GM12872 (cell line): ENCODE measurements at regions not wholly inside any gene's neighbourhood (a gene's known extent, or its start where the extent isn't known, plus 50 kb on each side); places are given as distances from the start of the nearest gene placed in this dataset.

Source experiments
- CTCF ChIP-seq: IDR thresholded peaks from 3 replicates; pipeline ENCODE4 v1.5.1; 2011; ENCODE audit warnings: low read depth, mild to moderate bottlenecking, low read length, moderate library complexity; ENCODE audit not compliant: insufficient read depth

DNA sequence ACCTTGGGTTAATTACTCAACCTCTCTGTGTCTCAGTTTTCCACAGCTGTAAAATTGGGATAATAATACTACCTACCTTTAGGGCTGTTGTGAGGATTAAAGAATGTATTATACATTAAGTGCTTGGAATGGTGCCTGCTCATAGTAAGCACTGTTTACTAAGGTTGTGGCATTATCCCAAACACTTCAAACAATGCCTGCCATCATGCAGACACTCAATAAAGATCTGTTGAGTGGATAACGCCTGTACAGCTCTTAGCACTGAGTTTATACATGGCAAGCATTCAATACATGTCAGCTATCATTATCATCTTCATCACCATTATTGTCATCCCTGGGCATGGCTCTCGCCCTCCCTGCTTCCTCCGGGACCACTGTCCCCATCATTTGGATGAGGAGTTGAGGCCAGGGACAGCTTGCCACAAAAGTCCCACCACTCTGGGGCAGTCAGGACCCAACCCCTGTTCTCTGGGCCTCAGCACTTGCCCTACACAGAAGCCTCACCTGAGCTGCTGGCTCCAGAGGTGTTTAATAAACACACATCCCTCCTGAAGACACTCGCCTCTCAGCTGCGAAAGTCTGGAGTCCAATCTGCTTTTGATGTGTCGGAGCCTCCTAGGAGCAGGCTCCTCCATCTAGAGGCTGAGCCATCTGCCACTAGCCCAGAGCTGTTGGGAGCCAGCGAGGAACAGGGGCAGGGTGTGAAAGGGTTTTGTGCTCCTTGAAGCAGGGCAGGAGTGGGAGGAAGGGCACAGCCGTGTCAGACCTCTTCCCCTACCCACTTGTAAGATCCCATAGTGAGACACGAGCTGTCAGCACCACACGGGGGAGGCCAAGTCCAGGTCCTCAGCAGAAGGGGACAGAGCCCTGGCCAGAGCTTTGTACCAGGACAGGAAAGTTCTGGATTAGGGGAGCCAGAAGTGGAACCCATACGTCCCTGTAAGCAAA lies 80.9 kb upstream of the ZC3H12A start:
- no peak for TF ChIP-seq CTCF

DNA sequence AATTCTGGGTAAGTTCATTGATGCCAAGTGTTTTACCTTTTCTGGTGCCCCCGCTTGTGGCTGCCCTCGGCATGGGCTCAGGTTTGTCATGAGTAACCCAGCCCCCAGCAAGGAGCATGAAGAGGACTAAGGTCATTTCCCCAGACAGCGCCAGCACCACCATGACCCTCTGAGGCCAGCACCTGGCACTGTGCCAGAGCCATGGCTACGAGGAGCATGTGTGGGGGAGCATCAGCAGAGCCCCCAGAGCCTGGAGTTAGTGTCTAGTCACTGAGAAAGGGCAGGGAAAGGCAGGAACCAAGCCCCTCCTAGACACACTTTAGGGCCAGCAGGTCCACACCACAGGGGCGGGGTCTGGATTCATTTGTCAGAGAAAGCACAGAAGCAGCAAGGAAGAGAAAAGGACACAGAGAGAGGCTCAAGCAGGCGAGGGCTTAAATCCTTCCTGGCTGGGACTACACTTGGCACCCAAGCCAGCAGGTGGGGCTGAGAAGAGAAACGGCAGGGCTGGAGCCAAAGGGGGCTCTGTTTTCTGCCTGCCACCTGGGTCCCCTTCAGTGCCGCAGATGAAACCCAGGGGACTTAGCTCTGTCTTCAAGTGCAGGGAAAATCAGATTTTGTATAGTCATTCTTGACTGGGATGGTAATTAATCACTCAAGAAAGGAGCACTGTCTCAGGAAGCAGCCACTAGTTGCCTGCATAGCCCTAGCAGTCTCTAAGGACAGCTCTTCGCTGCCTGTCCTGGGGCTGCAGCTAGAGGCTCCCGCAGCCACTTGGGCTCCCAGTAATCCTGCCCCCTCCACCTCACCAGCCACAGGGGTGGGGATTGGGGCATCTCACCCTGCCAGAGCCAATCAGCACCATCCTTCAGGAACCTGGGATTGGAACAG lies 79.6 kb upstream of the ZC3H12A start:
- no peak for TF ChIP-seq CTCF

DNA sequence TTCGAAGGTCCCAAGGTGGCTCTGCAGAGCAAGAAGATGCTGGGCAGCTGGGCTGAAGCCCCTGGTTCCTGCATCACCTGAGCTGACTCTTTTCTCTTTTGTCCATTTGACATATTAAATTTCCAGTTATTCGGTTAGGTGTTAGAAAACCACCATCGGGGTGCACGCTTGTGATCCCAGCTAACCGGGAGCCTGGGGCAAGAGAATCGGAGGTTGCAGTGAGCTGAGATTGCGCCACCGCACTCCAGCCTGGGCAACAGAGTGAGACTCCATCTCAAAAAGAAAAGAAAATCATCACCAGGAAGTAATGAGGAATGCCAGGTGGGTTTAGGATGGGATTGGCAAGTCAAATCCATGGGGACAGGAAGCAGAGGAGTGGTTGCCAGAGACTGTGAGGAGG lies 76.3 kb upstream of the ZC3H12A start:
- TF ChIP-seq CTCF = no peak

DNA sequence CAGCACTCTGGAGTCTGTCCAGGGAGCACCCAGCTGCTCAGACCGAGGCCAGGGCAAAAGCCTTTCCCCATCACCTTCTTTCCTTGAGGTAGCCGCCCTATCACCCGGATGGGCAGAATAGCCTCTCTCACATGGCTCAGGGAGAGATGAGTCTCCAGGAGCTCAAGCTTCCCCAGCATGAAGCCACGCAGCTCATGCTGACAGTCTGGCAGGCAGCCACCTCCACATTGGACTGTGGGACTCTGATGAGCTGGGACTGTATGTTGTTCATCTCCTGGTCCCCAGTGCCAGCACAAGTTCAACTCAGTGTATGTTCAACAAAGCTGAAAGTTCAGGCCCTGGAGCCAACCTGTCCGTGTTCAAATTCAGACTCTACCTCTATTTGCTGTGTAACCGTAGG lies 75.2 kb upstream of the ZC3H12A start:
- no peak for TF ChIP-seq CTCF

GRCh38 chr1:37399830-37400464 lies 74.4 kb upstream of the ZC3H12A start:
- no peak for TF ChIP-seq CTCF

DNA sequence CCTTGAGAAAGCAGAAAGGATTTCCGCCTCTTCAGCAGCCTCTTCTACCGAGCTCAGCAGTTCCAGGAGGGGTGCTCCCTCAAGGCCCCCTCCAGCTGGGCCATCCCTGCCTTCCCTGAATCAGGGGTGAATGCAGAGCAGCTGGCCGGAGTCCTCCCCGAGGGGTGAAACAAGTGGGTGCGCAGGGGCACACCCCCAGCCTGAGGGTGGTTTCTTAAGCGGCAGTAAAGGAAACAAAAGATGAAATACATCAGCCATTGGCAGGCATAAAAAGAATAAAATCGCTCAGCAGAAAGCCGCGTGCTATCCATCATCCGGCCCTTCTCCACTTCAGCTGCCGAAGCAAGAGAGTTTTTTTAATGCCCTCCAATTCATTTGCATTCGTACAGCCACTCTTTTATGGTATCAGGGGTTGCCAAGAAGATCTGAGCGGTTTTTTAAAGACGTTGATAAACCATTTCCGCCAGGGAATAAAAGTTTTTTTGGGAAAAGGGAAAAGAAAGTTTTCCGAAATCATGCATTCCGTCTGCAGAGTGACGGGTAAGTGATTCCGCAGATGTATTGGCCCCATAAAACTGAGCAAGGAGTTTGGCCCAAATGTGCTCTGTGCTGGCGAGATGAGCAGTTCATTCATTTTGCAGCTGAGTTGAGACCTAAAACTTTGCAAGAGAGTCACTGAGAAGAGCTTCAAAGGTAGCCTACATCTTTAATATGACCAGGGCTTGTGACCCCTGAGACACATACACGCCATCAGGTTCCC lies 73.7 kb upstream of the ZC3H12A start:
- TF ChIP-seq CTCF = no peak

- no peak for TF ChIP-seq CTCF
Measured at GRCh38 chr1:37403166-37403565, 71.2 kb upstream of the ZC3H12A start.
